ENCODE measurements at regions not wholly inside any gene's neighbourhood (a gene's known extent, or its start where the extent isn't known, plus 50 kb on each side); places are given as distances from the start of the nearest gene placed in this dataset.

GRCh38 chr2:2640371-2640770 lies 309.3 kb upstream of the MYT1L start:
- TF ChIP-seq CTCF (IDR thresholded peaks at IDR 0.05; ENCODE audit: low read depth, low read length, poor library complexity, severe bottlenecking) (no peak), EZH2phosphoT487 (IDR thresholded peaks at IDR 0.05; ENCODE audit: borderline replicate concordance, low read length) (no peak)
- Histone ChIP-seq H3K4me2 (ENCODE audit: low read length) (no peak overlapping the region), H3K27me3 (ENCODE audit: control insufficient read depth, low read length) (no peaks in the 10 kb centered on the region)

GRCh38 chr2:2639251-2640139 lies 308.4 kb upstream of the MYT1L start:
- H3K79me2 ChIP-seq (ENCODE audit: control insufficient read depth, low read length) = no peaks in the 10 kb centered on the region
- no peaks in the 10 kb centered on the region for H3F3A ChIP-seq (ENCODE audit: control insufficient read depth, insufficient read depth)
- no peaks in the 10 kb centered on the region for H3K27me3 ChIP-seq (ENCODE audit: control insufficient read depth, low read length)
- H3K9me2 ChIP-seq (replicated peaks; ENCODE audit: control insufficient read depth, low read length) = no peaks in the 10 kb centered on the region
- TF ChIP-seq CTCF (IDR thresholded peaks at IDR 0.05; ENCODE audit: low read depth, low read length, poor library complexity, severe bottlenecking) = no peak
- TF ChIP-seq EZH2phosphoT487 (IDR thresholded peaks at IDR 0.05; ENCODE audit: borderline replicate concordance, low read length) = no peak
- H3K27ac ChIP-seq (ENCODE audit: low read depth, low read length) = no peak overlapping the region
- H3K4me3 ChIP-seq (ENCODE audit: low read length) = no peak overlapping the region
- H3K9me3 ChIP-seq (ENCODE audit: control insufficient read depth, insufficient read depth, low read length) = no peaks in the 10 kb centered on the region; the same call in 1 of the 2 replicates
- no peaks in the 10 kb centered on the region for H3K4me1 ChIP-seq (ENCODE audit: control insufficient read depth, low read length)
- H4K20me1 ChIP-seq (ENCODE audit: control insufficient read depth, insufficient read depth, low read depth, low read length) = no peaks in the 10 kb centered on the region
- H3K4me2 ChIP-seq (ENCODE audit: low read length) = no peak overlapping the region
- H3K36me3 ChIP-seq (ENCODE audit: control insufficient read depth, low read length) = no peaks in the 10 kb centered on the region

More at GRCh38 chr2:2640371-2640770, 309.3 kb upstream of the MYT1L start:
- H3K9me3 ChIP-seq (ENCODE audit: control insufficient read depth, insufficient read depth, low read length) = no peaks in the 10 kb centered on the region; the same call in 1 of the 2 replicates
- H3K27ac ChIP-seq (ENCODE audit: low read depth, low read length) = no peak overlapping the region
- H4K20me1 ChIP-seq (ENCODE audit: control insufficient read depth, insufficient read depth, low read depth, low read length) = no peaks in the 10 kb centered on the region
- no peaks in the 10 kb centered on the region for H3K4me1 ChIP-seq (ENCODE audit: control insufficient read depth, low read length)
- H3K79me2 ChIP-seq (ENCODE audit: control insufficient read depth, low read length) = no peaks in the 10 kb centered on the region
- H3K9me2 ChIP-seq (replicated peaks; ENCODE audit: control insufficient read depth, low read length) = no peaks in the 10 kb centered on the region
- H3K4me3 ChIP-seq (ENCODE audit: low read length) = no peak overlapping the region
- no peaks in the 10 kb centered on the region for H3K36me3 ChIP-seq (ENCODE audit: control insufficient read depth, low read length)
- no peaks in the 10 kb centered on the region for H3F3A ChIP-seq (ENCODE audit: control insufficient read depth, insufficient read depth)

DNA sequence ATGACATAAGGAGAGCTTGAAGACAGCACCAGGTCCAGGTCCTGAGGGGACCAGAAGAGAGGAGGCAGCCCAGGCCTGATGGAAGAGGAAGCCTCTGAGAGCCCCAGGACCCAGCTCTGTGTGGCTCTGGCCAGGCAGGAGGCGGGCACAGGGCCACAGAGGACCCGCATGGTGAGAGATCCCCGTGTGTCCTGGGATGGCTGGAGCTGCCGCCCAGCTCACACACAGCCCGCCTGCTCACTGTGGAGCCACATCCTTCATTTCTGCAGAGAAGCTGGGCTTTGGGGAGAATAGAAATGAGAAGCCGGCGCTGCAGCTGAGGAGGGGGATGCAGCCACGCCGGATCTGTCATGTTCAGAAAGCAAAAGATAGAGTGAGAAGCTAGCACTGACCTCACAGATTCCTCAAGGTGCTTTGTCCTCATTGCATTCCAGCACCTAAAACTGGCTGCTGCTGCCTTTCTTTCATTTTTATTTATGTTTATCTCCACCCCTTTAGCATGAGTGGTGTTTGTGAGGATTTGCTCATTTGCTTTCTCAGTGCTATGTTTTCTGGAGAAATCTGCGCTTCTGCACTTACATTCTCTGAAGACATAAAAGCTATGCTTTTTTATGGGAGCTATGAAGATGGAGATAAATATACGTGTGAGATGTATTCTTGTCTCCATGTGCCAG lies 307.6 kb upstream of the MYT1L start:
- Histone ChIP-seq H3K79me2 (ENCODE audit: control insufficient read depth, low read length) (no peaks in the 10 kb centered on the region), H3K27ac (ENCODE audit: low read depth, low read length) (no peak overlapping the region), H3K9me2 (replicated peaks; ENCODE audit: control insufficient read depth, low read length) (no peaks in the 10 kb centered on the region), H3K27me3 (ENCODE audit: control insufficient read depth, low read length) (no peaks in the 10 kb centered on the region), H3K4me3 (ENCODE audit: low read length) (no peak overlapping the region), H3K4me2 (ENCODE audit: low read length) (no peak overlapping the region), H3K36me3 (ENCODE audit: control insufficient read depth, low read length) (no peaks in the 10 kb centered on the region), H3K9me3 (ENCODE audit: control insufficient read depth, insufficient read depth, low read length) (no peaks in the 10 kb centered on the region), H4K20me1 (ENCODE audit: control insufficient read depth, insufficient read depth, low read depth, low read length) (no peaks in the 10 kb centered on the region), H3K4me1 (ENCODE audit: control insufficient read depth, low read length) (no peaks in the 10 kb centered on the region), H3F3A (ENCODE audit: control insufficient read depth, insufficient read depth) (no peaks in the 10 kb centered on the region)
- no peak for TF ChIP-seq CTCF (IDR thresholded peaks at IDR 0.05; ENCODE audit: low read depth, low read length, poor library complexity, severe bottlenecking)
- TF ChIP-seq EZH2phosphoT487 (IDR thresholded peaks at IDR 0.05; ENCODE audit: borderline replicate concordance, low read length) = no peak

Measured in DOHH2 (cell line).